HG03066 (cell line): ENCODE measurements at regions not wholly inside any gene's neighbourhood (a gene's known extent, or its start where the extent isn't known, plus 50 kb on each side); places are given as distances from the start of the nearest gene placed in this dataset.
"Not testable (repeated sequence)": the region's sequence is repeated elsewhere in the genome, so short reads cannot be mapped to it uniquely, and the experiment has no call there.

ENCODE experiments used
- ATAC-seq: cut with Tn5 transposase; IDR thresholded peaks from one replicate; pipeline ENCODE4 v1.9.1; 2021; ENCODE audit warnings: low read depth; ENCODE audit not compliant: unreplicated experiment

- no peak for ATAC-seq
Observed at GRCh38 chr6:119539066-119539746, 189.6 kb upstream of the MAN1A1 start.

DNA sequence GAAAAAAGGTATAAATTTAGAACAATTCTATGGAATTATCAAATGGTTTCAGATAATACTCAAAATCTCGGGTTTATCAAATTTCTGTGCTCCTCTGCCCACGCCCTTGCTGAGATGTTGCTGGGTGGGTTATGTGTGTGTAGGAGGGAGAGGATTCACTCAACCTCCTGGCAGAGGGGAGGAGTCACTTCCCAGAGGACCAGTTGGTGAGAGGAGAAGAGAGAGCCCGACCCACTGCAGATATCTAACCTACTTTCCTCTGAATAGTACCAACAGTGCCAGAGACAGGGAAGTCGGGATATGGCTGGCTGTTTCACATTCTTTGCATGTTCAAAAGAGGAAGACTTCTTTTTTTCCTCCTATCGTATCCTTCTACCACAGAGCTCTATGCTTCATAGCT, 187.1 kb upstream of the MAN1A1 start:
- ATAC-seq = no peak

GRCh38 chr6:119535332-119535731, 185.8 kb upstream of the MAN1A1 start:
- ATAC-seq = peak; percentile 67

GRCh38 chr6:119533603-119534279, 184.2 kb upstream of the MAN1A1 start:
- no peak for ATAC-seq

DNA sequence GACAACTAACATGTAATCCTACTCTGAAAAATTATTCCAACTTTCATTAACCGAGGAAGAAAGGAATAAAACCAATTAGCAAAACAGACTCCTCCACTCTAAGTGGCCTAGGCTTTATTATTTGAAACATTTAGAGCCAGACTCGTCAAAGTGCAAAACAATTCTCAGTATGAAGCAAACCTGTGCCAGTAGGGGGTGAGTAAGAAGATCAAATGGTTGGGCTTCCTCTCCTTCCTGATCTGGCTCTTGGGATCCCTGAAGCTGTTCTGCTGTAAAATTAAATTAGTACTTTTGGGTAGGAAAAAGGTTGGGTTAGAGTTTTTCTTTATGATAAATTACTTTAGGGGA, 177.6 kb upstream of the MAN1A1 start:
- ATAC-seq = no peak

DNA sequence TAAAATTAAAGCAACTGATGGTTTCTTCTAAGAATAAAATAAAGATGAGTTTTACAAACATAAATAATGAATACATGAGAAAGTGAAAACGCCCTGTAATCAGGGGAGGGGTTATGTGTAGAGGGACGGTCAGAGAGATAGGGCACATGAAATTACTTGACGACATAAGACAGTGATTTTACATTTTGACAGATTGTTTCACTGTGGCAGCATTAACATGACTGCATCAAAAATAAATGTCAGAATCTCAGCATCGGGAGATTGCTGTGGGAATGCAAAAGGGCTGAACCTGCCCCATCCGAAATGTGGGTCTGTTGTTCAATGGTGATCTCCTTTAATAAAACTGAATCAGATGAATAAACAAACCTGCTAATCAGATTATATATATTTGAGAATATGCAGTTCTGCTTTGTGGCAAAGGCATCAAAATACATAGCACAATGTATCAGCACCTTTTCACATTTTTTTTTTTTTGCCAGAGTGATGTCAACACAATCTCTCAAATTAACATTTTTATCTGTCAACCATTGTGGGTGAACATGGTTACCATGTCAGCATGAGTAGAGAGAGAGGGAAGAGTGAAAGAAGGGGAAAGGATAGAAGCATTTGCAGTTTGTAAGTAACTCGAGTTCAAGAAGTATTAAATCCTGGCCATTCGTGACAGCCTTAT, 177.1 kb upstream of the MAN1A1 start:
- ATAC-seq = no peak

GRCh38 chr6:119524410-119524809, 174.8 kb upstream of the MAN1A1 start:
- no peak for ATAC-seq

DNA sequence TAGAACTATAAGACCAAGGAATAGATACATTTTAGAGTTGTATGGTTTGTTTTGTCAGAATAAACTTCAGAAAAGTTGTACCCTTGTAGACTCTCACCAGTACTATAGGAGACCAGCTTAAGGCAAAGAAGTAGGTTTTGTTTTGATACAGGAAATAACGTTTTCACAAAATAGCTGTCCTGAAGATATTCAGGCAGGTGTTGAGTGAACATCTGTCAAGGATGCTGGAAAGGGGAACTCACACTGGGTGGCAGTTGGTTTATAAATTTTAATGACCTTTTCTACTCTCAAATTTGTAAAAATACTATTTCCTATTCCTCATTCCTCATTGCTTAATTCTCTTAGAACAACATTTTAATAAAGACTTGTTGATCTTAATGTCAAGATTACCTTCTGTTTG, 174.0 kb upstream of the MAN1A1 start:
- no peak for ATAC-seq

- ATAC-seq = no peak
Observed at GRCh38 chr6:119521251-119521650, 171.7 kb upstream of the MAN1A1 start.

DNA sequence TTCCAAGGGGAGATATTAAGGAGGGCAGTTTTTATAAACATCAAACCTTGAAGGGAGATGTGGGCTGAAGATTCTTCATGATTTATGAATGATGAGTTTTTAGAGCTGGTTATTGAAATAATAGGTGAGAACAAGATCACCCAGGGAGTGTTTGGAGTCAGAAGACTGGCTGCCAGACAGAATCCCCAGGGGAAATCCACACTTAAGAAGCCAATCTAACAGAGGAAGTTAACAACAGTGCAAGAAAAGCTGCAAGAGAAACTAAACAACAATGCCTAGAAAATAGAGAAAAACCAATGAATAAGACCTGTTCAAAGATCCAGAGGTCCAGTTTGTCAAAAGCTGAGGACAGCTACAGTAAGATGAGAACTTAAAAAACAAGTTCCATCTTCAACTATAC, 167.9 kb upstream of the MAN1A1 start:
- ATAC-seq = no peak

DNA sequence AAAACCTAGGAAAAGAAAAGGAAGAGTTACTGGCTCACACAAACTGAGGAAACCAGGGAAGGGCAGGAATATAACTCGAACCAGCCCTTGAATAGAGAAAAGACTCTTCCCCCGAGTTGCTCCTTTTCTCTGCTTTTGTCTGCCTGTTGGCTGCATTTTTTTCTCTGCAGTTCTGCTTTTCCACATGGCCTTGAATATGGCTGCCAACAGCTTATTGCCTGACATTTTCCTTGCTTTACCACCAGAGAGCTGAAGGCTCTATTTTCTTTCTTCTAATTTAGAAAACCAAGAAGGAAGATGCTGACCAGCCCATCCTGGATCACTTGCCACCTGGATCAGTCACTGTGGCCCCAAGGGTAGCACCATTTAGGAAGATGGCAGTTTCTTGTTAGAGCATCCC, 164.8 kb upstream of the MAN1A1 start:
- no peak for ATAC-seq

DNA sequence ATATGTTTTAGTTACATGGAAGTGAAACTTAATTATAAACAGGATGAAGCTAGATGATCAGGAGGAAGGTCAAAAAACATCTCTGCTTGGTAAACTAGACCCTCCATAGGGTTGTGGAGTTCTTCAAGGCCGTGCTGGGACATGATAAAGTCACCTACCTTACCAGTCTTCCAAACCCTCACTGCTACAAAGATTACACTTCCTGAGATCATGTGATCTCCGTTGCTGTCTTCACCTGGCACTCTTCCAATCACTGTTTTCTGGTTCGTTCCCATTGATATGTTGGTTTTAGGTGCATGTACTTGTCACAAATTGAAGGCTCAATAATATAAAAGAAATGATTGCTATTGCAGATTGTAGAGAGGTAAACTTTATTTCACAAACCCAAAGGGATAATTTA, 161.5 kb upstream of the MAN1A1 start:
- no peak for ATAC-seq

- no peak for ATAC-seq
Observed at GRCh38 chr6:119510246-119510645, 160.7 kb upstream of the MAN1A1 start.

- no peak for ATAC-seq
Observed at GRCh38 chr6:119506631-119507174, 157.1 kb upstream of the MAN1A1 start.

DNA sequence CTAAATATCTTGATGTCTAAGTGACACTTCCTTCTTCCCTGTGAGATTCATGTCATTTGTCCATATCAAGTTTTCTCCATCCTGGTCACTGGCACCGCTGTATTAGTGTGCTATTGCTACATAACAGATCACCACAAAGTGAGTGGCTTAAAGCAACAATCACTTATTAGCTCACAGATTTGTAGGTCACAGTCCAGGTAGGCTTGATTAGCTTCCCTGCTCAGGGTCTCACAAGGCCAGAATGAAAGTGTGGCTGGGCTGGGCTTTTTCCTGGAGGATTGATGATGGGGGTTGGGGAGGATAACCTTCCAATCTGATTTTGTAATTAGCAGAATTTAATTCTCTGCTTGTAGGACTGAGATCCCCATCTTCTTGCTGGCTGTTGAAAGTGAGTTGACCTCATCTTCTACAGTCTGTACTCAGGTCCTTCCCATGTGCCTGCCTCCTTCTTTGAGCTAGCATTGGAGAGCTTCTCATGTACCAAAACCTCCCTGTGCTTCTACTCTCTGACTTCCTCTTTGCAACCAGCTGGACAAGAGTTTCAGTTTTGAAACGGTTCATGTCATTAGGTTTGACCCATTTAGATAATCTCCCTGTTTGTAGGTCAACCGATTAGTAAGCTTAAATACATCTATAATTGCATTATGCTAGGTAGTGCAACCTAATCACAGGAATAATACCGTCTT, 152.4 kb upstream of the MAN1A1 start:
- peak; percentile 76 for ATAC-seq

GRCh38 chr6:119499797-119500196, 150.2 kb upstream of the MAN1A1 start:
- ATAC-seq = no peak

- no peak for ATAC-seq
Observed at GRCh38 chr6:119497988-119498727, 148.6 kb upstream of the MAN1A1 start.

- no peak for ATAC-seq
Observed at GRCh38 chr6:119495230-119495683, 145.7 kb upstream of the MAN1A1 start.

DNA sequence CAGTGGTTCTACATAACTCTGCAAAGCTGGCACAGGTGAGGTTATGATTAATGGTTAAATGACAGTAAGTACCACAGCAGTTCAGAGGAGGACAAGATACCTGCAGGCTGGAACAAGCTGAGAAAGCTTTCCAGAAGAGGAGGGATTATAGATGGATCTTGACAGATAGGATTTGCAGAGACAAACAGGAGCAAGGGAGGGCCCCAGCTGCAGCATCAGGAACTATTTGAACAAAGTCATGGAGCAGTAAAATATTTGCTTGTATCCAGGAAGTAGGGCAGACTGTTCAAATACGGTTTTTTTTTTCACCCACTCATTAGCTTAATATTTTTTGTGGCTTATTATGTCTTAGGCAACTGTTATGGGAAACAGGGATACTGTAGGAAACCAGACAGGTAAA, 144.4 kb upstream of the MAN1A1 start:
- ATAC-seq = no peak

DNA sequence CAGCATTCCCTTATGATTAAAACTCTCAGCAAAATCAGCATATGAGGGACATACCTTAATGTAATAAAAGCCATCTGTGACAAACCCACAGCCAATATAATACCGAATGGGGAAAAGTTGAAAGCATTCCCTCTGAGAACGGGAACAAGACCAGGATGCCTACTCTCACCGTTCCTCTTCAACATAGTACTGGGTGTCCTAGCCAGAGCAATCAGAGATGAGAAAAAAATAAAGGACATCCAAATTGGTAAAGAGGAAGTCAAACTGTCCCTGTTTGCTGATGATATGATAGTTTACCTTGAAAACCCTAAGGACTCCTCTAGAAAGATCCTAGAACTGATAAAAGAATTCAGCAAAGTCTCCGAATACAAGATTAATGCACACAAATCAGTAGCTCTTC, 141.6 kb upstream of the MAN1A1 start:
- not testable (repeated sequence) for ATAC-seq
